Liver (tissue), 7 donors: ENCODE measurements at regions not wholly inside any gene's neighbourhood (a gene's known extent, or its start where the extent isn't known, plus 50 kb on each side); places are given as distances from the start of the nearest gene placed in this dataset.

Source experiments
- DNase-seq: peaks from one replicate; pipeline ENCODE4 v3.0.0-alpha.2; 2017; ENCODE audit warnings: low spot score
- H3K27ac ChIP-seq, 2 donors: one replicate each; pipeline ENCODE4 v1.7.0; 2013; ENCODE audit warnings: inconsistent platforms in 2 of 2, low read length in 2 of 2, control low read depth in 1 of 2, low read depth in 1 of 2, mild to moderate bottlenecking in 1 of 2
- H3K27me3 ChIP-seq, 4 donors: one replicate each; pipeline versions ENCODE4 v1.6.1 to v1.7.0; 2013; ENCODE audit warnings: low read length in 3 of 4, inconsistent platforms in 1 of 4, mild to moderate bottlenecking in 1 of 4, moderate library complexity in 1 of 4; ENCODE audit not compliant: control insufficient read depth in 4 of 4, insufficient read depth in 4 of 4
- H3K36me3 ChIP-seq, 4 donors: one replicate each; pipeline versions ENCODE4 v1.6.1 to v1.7.0; 2013; ENCODE audit warnings: low read length in 3 of 4, mild to moderate bottlenecking in 3 of 4, low read depth in 1 of 4, moderate library complexity in 1 of 4; ENCODE audit not compliant: control insufficient read depth in 4 of 4, insufficient read depth in 3 of 4
- H3K4me1 ChIP-seq, 4 donors: one replicate each; pipeline versions ENCODE4 v1.6.1 to v1.7.0; 2013; ENCODE audit warnings: low read length in 3 of 4, mild to moderate bottlenecking in 3 of 4, moderate library complexity in 1 of 4; ENCODE audit not compliant: control insufficient read depth in 4 of 4, insufficient read depth in 4 of 4
- H3K4me3 ChIP-seq, 3 donors: one replicate each; pipeline versions ENCODE4 v1.6.1 to v1.7.0; 2013; ENCODE audit warnings: low read length in 3 of 3, control low read depth in 1 of 3, low read depth in 1 of 3, mild to moderate bottlenecking in 1 of 3
- H3K9ac ChIP-seq, 2 donors: one replicate each; pipeline ENCODE4 v1.7.0; 2013; ENCODE audit warnings: low read length in 2 of 2, mild to moderate bottlenecking in 2 of 2, moderate library complexity in 2 of 2, control low read depth in 1 of 2, low read depth in 1 of 2
- H3K9me3 ChIP-seq, 4 donors: one replicate each; pipeline versions ENCODE4 v1.6.1 to v1.7.0; 2013; ENCODE audit warnings: low read length in 3 of 4; ENCODE audit not compliant: control insufficient read depth in 4 of 4
- EGR1 ChIP-seq, 2 donors: IDR thresholded peaks; 2 replicates each; pipeline ENCODE4 v1.6.1; 2016 to 2018; ENCODE audit warnings: antibody characterized with exemption in 2 of 2, low read depth in 2 of 2
- FOXA1 ChIP-seq: IDR thresholded peaks from 2 replicates; pipeline ENCODE4 v1.6.1; 2016; ENCODE audit warnings: antibody characterized with exemption
- FOXA2 ChIP-seq: IDR thresholded peaks from 2 replicates; pipeline ENCODE4 v1.6.1; 2016; ENCODE audit warnings: antibody characterized with exemption
- GABPA ChIP-seq, 2 donors: IDR thresholded peaks in 1 of 2; conservative IDR thresholded peaks in 1 of 2; 2 replicates each; pipeline ENCODE4 v1.6.1; 2016; ENCODE audit warnings: antibody characterized with exemption in 2 of 2, mild to moderate bottlenecking in 1 of 2, moderate library complexity in 1 of 2
- HNF4A ChIP-seq, 2 donors: conservative IDR thresholded peaks; 2 replicates each; pipeline ENCODE4 v1.6.1; 2016; ENCODE audit warnings: antibody characterized with exemption in 2 of 2, mild to moderate bottlenecking in 2 of 2
- HNF4G ChIP-seq: IDR thresholded peaks from 2 replicates; pipeline ENCODE4 v1.6.1; 2016; ENCODE audit warnings: antibody characterized with exemption
- JUND ChIP-seq, 2 donors: IDR thresholded peaks; 2 replicates each; pipeline ENCODE4 v1.6.1; 2016; ENCODE audit warnings: antibody characterized with exemption in 2 of 2
- NR2F2 ChIP-seq: IDR thresholded peaks from 2 replicates; pipeline ENCODE4 v1.6.1; 2016; ENCODE audit warnings: antibody characterized with exemption
- RAD21 ChIP-seq, 2 donors: IDR thresholded peaks; 2 replicates each; pipeline ENCODE4 v1.6.1; 2016; ENCODE audit warnings: antibody characterized with exemption in 2 of 2, mild to moderate bottlenecking in 2 of 2
- RXRA ChIP-seq, 2 donors: IDR thresholded peaks; 2 replicates each; pipeline ENCODE4 v1.6.1; 2017 to 2018; ENCODE audit warnings: antibody characterized with exemption in 2 of 2, mild to moderate bottlenecking in 1 of 2
- SP1 ChIP-seq: IDR thresholded peaks from 2 replicates; pipeline ENCODE4 v1.6.1; 2018; ENCODE audit warnings: antibody characterized with exemption, mild to moderate bottlenecking
- TAF1 ChIP-seq: conservative IDR thresholded peaks from 2 replicates; pipeline ENCODE4 v1.6.1; 2016; ENCODE audit warnings: antibody characterized with exemption, mild to moderate bottlenecking
- YY1 ChIP-seq: IDR thresholded peaks from 2 replicates; pipeline ENCODE4 v1.6.1; 2016; ENCODE audit warnings: antibody characterized with exemption, mild to moderate bottlenecking
- WGBS: extraction: QIAGEN DNeasy Blood & Tissue Kit; methylation state at CpG from one replicate; pipeline ENCODE4 v1.1.7; 2013; 5-methylcytosine and 5-hydroxymethylcytosine counted together
- TF ChIP-seq, protein P1 (sequence below): IDR thresholded peaks from 2 replicates; pipeline ENCODE4 v1.6.1; 2016; ENCODE audit warnings: antibody characterized with exemption
- TF ChIP-seq, protein P2 (sequence below): IDR thresholded peaks from 2 replicates; pipeline ENCODE4 v1.6.1; 2016; ENCODE audit warnings: antibody characterized with exemption
- TF ChIP-seq, protein P3 (sequence below): IDR thresholded peaks from 2 replicates; pipeline ENCODE4 v1.6.1; 2016; ENCODE audit warnings: antibody characterized with exemption, mild to moderate bottlenecking
- TF ChIP-seq, protein P4 (sequence below): IDR thresholded peaks from 2 replicates; pipeline ENCODE4 v1.6.1; 2016; ENCODE audit warnings: antibody characterized with exemption
- donor health status: healthy.
- donor health status: healthy.
- donor health status: healthy.
- donor health status: healthy.

DNA sequence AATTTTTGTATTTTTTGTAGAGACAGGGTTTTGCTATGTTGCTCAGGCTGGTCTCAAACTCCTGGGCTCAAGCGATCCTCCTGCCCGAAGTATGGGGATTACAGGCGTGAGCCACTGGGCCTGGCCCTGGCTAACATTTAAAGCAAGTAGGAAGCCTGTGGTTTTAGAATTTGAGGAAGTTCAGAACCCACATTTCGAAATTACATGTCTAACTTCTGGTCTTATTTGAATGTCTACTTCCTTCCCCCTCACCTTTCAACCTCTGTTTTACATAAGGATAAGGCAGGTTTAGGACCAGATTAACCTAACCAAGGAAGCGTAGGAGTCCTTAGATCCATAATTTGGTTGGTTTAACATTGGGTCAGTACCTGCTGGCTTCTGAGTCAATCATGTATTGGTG is 120.5 kb upstream of the PROK2 start:
- H3K9ac ChIP-seq = no peak overlapping the region
- no peak overlapping the region for H3K27ac ChIP-seq
- H3K4me1 ChIP-seq = peaks cover 0 to 20% (median 11%) of the 10 kb centered on the region in 4 donors
- no peak overlapping the region for H3K4me3 ChIP-seq
- H3K36me3 ChIP-seq = no peaks in the 10 kb centered on the region
- TF ChIP-seq, protein P1, sequence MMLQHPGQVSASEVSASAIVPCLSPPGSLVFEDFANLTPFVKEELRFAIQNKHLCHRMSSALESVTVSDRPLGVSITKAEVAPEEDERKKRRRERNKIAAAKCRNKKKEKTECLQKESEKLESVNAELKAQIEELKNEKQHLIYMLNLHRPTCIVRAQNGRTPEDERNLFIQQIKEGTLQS = no peak
- no peak for TF ChIP-seq FOXA1
- no peak for TF ChIP-seq TAF1
- 82% methylated on average over 5 of the region's 5 CpGs for WGBS
- no peaks in the 10 kb centered on the region for H3K9me3 ChIP-seq
- no peaks in the 10 kb centered on the region for H3K27me3 ChIP-seq
- DNase-seq = no peak

DNA sequence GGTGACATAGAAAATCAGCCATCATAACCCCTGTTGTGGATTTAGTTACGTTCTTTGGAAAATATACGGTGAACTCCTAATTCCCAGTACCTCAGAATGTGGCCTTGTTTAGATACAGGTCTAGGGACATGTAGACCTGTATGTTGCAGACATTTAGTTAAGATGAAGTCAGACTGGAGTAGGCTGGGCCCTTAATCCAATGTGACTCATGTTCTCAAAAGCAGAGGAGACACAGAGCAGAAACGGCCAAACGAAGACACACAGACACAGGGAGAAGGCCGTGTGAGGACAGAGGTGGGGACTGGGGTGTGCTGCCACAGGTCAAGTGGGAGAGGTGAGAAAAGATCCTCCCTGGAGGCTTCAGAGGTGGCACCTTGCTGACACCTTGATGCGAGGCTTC is 119.0 kb upstream of the PROK2 start:
- Histone ChIP-seq H3K9ac (no peak overlapping the region), H3K4me3 (no peak overlapping the region), H3K36me3 (no peaks in the 10 kb centered on the region), H3K4me1 (peaks cover 0 to 20% (median 11%) of the 10 kb centered on the region in 4 donors), H3K27me3 (no peaks in the 10 kb centered on the region), H3K9me3 (no peaks in the 10 kb centered on the region), H3K27ac (no peak overlapping the region)
- no peak for TF ChIP-seq HNF4A (conservative IDR thresholded peaks at IDR 0.05)
- TF ChIP-seq EGR1 (IDR thresholded peaks at IDR 0.05; ENCODE audit: low read depth in 2 of 2) = no peak
- TF ChIP-seq SP1 = no peak
- no peak for TF ChIP-seq JUND (IDR thresholded peaks at IDR 0.05)
- TF ChIP-seq FOXA1 = no peak
- no peak for TF ChIP-seq TAF1
- TF ChIP-seq, protein P1 = no peak
- TF ChIP-seq, protein P2, sequence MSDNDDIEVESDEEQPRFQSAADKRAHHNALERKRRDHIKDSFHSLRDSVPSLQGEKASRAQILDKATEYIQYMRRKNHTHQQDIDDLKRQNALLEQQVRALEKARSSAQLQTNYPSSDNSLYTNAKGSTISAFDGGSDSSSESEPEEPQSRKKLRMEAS = no peak
- TF ChIP-seq GABPA (IDR thresholded peaks at IDR 0.05 in 1 of 2, conservative IDR thresholded peaks at IDR 0.05 in 1 of 2) = no peak
- no peak for TF ChIP-seq RAD21 (IDR thresholded peaks at IDR 0.05)
- no peak for TF ChIP-seq HNF4G
- TF ChIP-seq, protein P3, sequence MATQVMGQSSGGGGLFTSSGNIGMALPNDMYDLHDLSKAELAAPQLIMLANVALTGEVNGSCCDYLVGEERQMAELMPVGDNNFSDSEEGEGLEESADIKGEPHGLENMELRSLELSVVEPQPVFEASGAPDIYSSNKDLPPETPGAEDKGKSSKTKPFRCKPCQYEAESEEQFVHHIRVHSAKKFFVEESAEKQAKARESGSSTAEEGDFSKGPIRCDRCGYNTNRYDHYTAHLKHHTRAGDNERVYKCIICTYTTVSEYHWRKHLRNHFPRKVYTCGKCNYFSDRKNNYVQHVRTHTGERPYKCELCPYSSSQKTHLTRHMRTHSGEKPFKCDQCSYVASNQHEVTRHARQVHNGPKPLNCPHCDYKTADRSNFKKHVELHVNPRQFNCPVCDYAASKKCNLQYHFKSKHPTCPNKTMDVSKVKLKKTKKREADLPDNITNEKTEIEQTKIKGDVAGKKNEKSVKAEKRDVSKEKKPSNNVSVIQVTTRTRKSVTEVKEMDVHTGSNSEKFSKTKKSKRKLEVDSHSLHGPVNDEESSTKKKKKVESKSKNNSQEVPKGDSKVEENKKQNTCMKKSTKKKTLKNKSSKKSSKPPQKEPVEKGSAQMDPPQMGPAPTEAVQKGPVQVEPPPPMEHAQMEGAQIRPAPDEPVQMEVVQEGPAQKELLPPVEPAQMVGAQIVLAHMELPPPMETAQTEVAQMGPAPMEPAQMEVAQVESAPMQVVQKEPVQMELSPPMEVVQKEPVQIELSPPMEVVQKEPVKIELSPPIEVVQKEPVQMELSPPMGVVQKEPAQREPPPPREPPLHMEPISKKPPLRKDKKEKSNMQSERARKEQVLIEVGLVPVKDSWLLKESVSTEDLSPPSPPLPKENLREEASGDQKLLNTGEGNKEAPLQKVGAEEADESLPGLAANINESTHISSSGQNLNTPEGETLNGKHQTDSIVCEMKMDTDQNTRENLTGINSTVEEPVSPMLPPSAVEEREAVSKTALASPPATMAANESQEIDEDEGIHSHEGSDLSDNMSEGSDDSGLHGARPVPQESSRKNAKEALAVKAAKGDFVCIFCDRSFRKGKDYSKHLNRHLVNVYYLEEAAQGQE = no peak
- 95% methylated on average over 6 of the region's 6 CpGs for WGBS
- DNase-seq = no peak

DNA sequence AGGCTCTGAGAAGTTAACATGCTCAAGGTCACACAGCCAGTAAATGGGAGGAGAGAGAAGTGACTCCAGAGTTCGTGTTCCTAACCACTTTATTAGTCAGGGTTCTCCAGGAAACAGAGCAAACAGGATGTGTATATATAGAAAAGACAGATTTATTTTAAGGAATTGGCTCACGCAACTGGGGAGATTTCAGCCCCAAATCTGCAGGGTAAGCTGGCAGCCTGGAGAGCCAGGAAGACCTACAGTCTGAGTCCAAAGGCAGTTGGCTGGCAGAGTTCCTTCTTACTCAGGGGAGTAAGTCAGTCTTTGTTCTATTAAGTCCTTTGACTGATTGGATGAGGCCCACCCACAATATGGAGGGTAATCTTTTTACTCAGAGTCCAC is 118.2 kb upstream of the PROK2 start:
- WGBS = 33% methylated on average over 2 of the region's 2 CpGs
- no peaks in the 10 kb centered on the region for H3K36me3 ChIP-seq
- H3K9me3 ChIP-seq = no peaks in the 10 kb centered on the region
- no peak for DNase-seq
- H3K27me3 ChIP-seq = no peaks in the 10 kb centered on the region
- H3K27ac ChIP-seq = no peak overlapping the region
- no peak overlapping the region for H3K4me3 ChIP-seq
- TF ChIP-seq, protein P4, sequence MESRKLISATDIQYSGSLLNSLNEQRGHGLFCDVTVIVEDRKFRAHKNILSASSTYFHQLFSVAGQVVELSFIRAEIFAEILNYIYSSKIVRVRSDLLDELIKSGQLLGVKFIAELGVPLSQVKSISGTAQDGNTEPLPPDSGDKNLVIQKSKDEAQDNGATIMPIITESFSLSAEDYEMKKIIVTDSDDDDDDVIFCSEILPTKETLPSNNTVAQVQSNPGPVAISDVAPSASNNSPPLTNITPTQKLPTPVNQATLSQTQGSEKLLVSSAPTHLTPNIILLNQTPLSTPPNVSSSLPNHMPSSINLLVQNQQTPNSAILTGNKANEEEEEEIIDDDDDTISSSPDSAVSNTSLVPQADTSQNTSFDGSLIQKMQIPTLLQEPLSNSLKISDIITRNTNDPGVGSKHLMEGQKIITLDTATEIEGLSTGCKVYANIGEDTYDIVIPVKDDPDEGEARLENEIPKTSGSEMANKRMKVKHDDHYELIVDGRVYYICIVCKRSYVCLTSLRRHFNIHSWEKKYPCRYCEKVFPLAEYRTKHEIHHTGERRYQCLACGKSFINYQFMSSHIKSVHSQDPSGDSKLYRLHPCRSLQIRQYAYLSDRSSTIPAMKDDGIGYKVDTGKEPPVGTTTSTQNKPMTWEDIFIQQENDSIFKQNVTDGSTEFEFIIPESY = no peak
- TF ChIP-seq GABPA (IDR thresholded peaks at IDR 0.05 in 1 of 2, conservative IDR thresholded peaks at IDR 0.05 in 1 of 2) (no peak), JUND (IDR thresholded peaks at IDR 0.05) (no peak), HNF4A (conservative IDR thresholded peaks at IDR 0.05) (no peak), NR2F2 (no peak), HNF4G (no peak), FOXA2 (no peak), RXRA (IDR thresholded peaks at IDR 0.05) (no peak), RAD21 (IDR thresholded peaks at IDR 0.05) (no peak), YY1 (no peak)
- peaks cover 0 to 20% (median 11%) of the 10 kb centered on the region in 4 donors for H3K4me1 ChIP-seq
- no peak overlapping the region for H3K9ac ChIP-seq
